ENCODE measurements at regions not wholly inside any gene's neighbourhood (a gene's known extent, or its start where the extent isn't known, plus 50 kb on each side); places are given as distances from the start of the nearest gene placed in this dataset.

DNA sequence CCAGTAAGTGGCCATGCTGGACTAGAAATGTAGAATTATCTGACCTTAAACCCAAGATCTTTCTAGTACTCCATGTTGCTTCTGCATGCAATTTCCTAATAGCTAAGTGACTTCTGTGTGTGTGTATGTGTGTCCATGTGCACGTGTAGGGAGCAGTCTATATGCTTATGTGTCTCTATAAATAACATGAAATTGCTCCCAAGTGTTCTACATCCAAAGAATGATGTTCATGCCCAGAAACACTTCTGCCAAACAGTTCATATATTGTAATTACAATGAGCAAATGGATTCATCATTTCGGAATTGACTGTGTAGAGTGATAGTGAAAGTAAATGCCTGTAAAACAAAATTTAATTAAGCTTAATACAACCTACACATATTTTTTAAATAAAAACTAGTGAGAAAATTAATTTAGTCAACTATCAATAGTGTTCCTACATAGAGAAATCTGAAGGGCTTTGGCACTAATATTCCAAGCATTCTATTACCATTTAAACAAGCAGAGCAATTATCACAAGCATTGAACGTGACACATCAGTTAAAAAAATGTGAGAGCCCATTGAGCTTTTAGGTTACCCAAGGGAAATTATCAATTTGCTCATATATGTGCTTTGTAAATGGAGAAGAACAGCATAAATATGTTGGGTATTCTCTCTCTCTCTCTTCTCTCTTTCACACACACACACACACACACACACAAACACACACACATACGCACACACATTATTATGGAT, 1067.4 kb downstream of the CNTNAP5 start:
- TF ChIP-seq, protein P1, sequence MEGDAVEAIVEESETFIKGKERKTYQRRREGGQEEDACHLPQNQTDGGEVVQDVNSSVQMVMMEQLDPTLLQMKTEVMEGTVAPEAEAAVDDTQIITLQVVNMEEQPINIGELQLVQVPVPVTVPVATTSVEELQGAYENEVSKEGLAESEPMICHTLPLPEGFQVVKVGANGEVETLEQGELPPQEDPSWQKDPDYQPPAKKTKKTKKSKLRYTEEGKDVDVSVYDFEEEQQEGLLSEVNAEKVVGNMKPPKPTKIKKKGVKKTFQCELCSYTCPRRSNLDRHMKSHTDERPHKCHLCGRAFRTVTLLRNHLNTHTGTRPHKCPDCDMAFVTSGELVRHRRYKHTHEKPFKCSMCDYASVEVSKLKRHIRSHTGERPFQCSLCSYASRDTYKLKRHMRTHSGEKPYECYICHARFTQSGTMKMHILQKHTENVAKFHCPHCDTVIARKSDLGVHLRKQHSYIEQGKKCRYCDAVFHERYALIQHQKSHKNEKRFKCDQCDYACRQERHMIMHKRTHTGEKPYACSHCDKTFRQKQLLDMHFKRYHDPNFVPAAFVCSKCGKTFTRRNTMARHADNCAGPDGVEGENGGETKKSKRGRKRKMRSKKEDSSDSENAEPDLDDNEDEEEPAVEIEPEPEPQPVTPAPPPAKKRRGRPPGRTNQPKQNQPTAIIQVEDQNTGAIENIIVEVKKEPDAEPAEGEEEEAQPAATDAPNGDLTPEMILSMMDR (IDR thresholded peaks at IDR 0.05): no peak
- TF ChIP-seq POLR2A (IDR thresholded peaks at IDR 0.05): no peak
